Panc1 (cell line): ENCODE measurements at regions not wholly inside any gene's neighbourhood (a gene's known extent, or its start where the extent isn't known, plus 50 kb on each side); places are given as distances from the start of the nearest gene placed in this dataset.

Experiments used
- CTCF ChIP-seq: fragments of 450-650 bp; IDR thresholded peaks from 2 replicates; pipeline ENCODE4 v1.5.1; 2017; ENCODE audit warnings: mild to moderate bottlenecking
- POLR2AphosphoS5 ChIP-seq: IDR thresholded peaks from 2 replicates; pipeline ENCODE4 v1.6.1; 2012; ENCODE audit warnings: mild to moderate bottlenecking, low read depth, low read length, moderate library complexity
- REST ChIP-seq, 2 experiments: IDR thresholded peaks; 2 replicates each; pipeline ENCODE4 v1.6.1; 2011 to 2012; ENCODE audit warnings: low read depth in 2 of 2, control low read depth in 1 of 2, low read length in 1 of 2, mild to moderate bottlenecking in 1 of 2, moderate library complexity in 1 of 2; ENCODE audit not compliant: insufficient read depth in 1 of 2
- SIN3A ChIP-seq: IDR thresholded peaks from 2 replicates; pipeline ENCODE4 v1.6.1; 2012; ENCODE audit warnings: low read depth, mild to moderate bottlenecking, low read length, moderate library complexity, borderline replicate concordance; ENCODE audit not compliant: insufficient read depth

GRCh38 chr13:90352763-90353162 lies 994.7 kb upstream of the MIR17HG start:
- TF ChIP-seq CTCF = no peak
- no peak for TF ChIP-seq POLR2AphosphoS5
- no peak for TF ChIP-seq SIN3A
- no peak for TF ChIP-seq REST (IDR thresholded peaks at IDR 0.05; ENCODE audit: insufficient read depth in 1 of 2, low read depth in 2 of 2, low read length in 1 of 2)
